A673 (cell line): ENCODE measurements at regions not wholly inside any gene's neighbourhood (a gene's known extent, or its start where the extent isn't known, plus 50 kb on each side); places are given as distances from the start of the nearest gene placed in this dataset.

ENCODE experiments used
- CTCF ChIP-seq: fragments of 300-800, 200-600 bp; sonication (generic); conservative IDR thresholded peaks from 2 replicates; pipeline ENCODE4 v1.5.1; 2017; ENCODE audit warnings: low read depth, mild to moderate bottlenecking, antibody characterized with exemption, low read length, moderate library complexity, mixed read lengths
- EZH2 ChIP-seq: fragments of 200-600 bp; sonication (generic); IDR thresholded peaks from 2 replicates; pipeline ENCODE4 v1.6.1; 2017; ENCODE audit warnings: borderline replicate concordance, low read depth, mild to moderate bottlenecking, mixed read lengths, antibody characterized with exemption, low read length; ENCODE audit not compliant: poor library complexity, severe bottlenecking

GRCh38 chr2:150983314-150983897 lies 278.3 kb downstream of the RBM43 start:
- no peak for TF ChIP-seq CTCF
- TF ChIP-seq EZH2: no peak
